Fibroblast of pulmonary artery (primary cell): ENCODE measurements at regions not wholly inside any gene's neighbourhood (a gene's known extent, or its start where the extent isn't known, plus 50 kb on each side); places are given as distances from the start of the nearest gene placed in this dataset.

Experiments
- DNase-seq: peaks from one replicate; pipeline ENCODE4 v3.0.0-alpha.2; 2010; ENCODE audit warnings: low read depth
- H3K4me3 ChIP-seq: replicated peaks from 2 replicates; pipeline ENCODE4 v1.5.1; 2011; ENCODE audit warnings: low read depth, mild to moderate bottlenecking, control low read depth, low read length, moderate library complexity
- TF ChIP-seq, protein P1 (sequence below): IDR thresholded peaks from 2 replicates; pipeline ENCODE4 v1.5.1; 2011; ENCODE audit warnings: mild to moderate bottlenecking, control low read depth, low read length, inconsistent platforms; ENCODE audit errors: missing control alignments

DNA sequence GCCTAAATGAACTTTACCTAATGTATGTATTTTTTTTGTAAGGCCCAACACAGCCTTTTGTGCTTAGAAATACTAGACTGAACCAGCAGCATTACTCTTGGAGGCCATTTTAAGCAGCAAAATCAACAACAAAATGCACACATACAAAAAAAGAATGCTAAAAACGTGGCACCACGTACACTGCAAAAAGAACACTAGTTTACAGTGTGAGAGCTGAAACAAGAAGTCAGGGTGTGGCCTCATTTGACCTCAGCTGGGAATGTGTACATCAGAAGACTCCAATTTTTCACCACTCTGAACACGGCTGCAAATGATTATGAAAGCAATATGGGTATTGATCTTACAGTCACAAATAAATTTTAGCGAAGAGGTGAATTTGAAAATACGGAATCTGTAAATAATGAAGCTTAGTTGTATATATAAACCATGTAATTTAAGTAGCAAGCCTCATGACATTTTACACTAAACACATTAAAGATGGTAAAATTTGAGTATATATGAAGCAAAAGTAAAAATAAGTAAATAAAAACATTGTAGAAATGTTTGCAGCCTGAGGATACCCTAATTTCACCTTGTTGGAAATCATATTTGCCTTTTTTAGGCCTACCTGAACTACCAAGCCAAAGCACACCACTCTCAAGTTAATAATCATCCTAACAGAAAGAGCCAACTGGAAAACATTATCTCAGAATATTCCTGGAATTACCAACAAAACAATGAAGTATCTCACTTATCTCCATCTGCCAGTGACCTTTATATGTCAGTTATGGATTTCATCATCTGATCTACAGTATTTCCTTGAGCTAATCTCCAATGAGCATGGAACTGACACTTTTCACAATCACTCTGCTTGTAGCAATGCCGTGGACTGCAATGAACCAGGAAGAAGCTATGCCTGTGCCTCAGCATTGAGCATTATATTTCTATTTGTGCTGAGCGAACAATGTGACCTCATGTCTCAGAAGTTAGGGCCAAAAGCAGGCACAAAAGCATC lies 319.5 kb upstream of the FAT3 start:
- TF ChIP-seq, protein P1, sequence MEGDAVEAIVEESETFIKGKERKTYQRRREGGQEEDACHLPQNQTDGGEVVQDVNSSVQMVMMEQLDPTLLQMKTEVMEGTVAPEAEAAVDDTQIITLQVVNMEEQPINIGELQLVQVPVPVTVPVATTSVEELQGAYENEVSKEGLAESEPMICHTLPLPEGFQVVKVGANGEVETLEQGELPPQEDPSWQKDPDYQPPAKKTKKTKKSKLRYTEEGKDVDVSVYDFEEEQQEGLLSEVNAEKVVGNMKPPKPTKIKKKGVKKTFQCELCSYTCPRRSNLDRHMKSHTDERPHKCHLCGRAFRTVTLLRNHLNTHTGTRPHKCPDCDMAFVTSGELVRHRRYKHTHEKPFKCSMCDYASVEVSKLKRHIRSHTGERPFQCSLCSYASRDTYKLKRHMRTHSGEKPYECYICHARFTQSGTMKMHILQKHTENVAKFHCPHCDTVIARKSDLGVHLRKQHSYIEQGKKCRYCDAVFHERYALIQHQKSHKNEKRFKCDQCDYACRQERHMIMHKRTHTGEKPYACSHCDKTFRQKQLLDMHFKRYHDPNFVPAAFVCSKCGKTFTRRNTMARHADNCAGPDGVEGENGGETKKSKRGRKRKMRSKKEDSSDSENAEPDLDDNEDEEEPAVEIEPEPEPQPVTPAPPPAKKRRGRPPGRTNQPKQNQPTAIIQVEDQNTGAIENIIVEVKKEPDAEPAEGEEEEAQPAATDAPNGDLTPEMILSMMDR = no peak

DNA sequence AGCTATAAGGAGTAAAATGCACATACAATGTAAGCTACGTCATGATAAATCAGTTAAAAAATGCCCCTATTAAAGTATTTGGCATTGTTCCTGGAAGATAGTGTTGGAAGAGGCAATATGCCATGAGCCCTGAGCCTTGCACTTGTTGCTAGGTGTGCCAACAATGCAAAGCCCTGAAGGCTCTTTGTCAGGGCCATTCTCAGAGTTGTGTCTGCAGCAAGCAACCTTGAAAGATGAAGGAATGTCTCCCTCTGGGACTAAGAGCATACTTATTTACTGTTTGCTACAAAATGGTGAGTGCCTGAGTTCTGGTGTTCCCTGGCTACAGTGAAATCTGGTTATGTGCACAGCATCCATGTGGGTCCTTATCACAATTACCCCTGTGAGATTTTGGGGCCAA lies 322.3 kb upstream of the FAT3 start:
- DNase-seq = no peak
- no peak overlapping the region for H3K4me3 ChIP-seq
- TF ChIP-seq, protein P1 = no peak

More for the DNA sequence above, 319.5 kb upstream of the FAT3 start:
- no peak overlapping the region for H3K4me3 ChIP-seq
- no peak for DNase-seq

DNA sequence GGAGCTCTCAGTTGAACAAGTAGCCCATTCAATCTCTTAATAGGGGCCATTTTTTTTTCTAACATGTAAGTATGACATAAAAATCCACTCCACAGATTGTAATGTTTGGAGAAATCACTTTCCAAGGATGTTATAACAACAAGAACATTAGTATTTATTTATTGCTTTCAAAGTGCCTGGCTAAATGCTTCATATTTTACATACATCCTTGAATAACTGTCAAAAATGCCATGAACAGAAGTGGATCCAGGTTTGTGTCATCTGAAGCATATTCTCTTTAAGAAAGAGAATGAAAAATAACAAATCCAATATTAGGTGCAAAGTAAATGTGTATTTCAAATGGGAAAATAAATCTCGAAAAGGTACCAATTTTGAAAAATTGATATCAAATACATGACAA lies 344.0 kb upstream of the FAT3 start:
- TF ChIP-seq, protein P1 = no peak
- no peak overlapping the region for H3K4me3 ChIP-seq
- no peak for DNase-seq

DNA sequence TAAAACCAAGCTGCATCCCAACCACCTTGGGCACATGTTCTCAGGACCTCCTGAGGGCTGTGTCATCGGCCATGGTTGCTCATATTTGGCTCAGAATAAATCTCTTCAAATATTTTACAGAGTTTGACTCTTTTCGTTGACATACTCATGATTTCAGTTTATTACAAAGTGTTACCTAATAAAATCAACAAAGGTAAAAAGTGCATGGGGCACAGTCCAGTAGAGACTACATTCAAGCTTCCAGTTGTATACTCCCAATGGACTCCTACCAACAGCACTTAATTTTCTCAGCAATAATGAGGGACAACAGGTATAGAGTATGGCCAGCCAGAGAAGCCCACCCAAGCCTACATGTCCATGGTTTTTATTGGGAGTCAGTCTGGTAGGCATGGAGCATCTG lies 347.9 kb upstream of the FAT3 start:
- TF ChIP-seq, protein P1 = no peak
- no peak overlapping the region for H3K4me3 ChIP-seq
- no peak for DNase-seq

DNA sequence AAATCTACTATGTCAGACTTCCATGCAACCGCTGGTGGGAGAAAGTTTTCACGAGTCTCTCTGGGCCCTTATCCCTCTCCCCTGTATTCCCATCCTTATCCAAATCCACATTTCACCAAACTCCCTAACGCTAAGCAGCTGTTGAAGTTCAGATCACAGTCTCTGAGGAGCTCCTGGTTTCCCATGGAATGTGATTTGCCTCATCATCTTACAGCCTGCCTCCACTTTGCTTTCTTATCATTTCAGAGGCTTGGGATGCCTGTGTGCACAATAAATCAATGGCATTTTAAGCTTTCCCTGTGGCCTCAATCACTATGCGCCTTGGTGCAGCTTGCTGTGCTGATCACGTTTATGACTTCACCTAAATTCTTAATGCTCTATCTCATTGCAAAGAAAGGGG lies 352.4 kb upstream of the FAT3 start:
- DNase-seq = no peak
- TF ChIP-seq, protein P1 = no peak
- no peak overlapping the region for H3K4me3 ChIP-seq

DNA sequence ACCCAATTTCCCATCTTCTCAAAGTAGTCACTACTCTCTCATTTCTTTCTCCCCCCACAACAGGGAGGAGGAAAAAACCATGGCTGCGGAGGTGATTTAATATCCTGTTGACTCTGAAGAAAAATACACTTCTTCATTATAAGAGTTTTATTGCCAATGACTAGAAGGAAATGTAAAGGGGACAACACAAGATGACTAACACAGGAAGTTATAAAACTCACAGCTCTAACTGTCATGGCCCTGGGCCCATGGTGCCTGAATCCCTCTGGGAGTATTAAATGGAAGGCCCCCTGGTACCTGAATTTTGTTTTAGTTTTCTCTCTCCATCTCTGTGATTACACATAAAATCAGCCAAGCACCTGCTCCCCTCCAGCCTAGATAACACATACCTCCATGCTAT lies 352.8 kb upstream of the FAT3 start:
- peak; percentile 8 for DNase-seq
- no peak overlapping the region for H3K4me3 ChIP-seq
- TF ChIP-seq, protein P1 = no peak
